GM19351 (cell line): ENCODE measurements at regions not wholly inside any gene's neighbourhood (a gene's known extent, or its start where the extent isn't known, plus 50 kb on each side); places are given as distances from the start of the nearest gene placed in this dataset.

Experiments
- ATAC-seq: cut with Tn5 transposase; IDR thresholded peaks from one replicate; pipeline ENCODE4 v1.9.1; 2021; ENCODE audit warnings: mild to moderate bottlenecking, moderate library complexity; ENCODE audit not compliant: unreplicated experiment

DNA sequence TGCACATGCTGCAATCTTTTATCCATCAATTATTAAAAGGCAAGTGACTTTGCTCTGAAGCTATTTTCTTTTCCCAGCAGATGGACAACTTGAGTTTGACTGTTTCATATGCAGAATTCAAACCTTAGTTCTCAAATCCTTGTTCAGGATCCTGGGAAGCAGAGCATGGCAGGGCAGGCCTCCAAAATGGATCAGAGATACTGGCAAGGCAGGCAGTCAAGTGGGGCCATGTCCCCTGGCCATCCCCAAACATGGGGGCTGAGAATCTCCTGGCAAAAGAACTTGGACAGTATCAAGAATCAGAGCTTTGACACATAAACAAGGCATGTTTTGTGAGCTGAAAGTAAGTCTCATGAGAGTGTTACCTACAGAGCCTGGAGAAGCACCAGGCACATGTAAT, 122.9 kb upstream of the CTNNB1 start:
- no peak for ATAC-seq

DNA sequence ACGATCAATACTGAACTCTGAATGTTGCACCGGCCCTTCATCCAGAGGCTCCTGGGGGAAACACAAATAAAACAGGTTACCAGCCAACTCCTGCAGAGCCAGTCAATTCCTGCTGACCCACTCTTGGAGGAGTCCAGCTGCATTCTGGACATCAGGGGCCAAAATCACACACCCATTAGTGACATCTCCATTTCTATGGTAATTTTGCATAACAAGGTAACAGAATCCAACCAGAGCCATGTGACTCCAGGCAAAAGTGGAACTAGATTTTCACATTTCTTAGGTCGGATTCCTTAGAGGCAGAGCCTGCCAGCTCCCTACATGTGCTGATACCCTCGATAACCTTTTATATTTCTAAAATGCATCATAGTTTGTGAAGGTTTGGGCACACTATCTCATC, 119.2 kb upstream of the CTNNB1 start:
- ATAC-seq = no peak

DNA sequence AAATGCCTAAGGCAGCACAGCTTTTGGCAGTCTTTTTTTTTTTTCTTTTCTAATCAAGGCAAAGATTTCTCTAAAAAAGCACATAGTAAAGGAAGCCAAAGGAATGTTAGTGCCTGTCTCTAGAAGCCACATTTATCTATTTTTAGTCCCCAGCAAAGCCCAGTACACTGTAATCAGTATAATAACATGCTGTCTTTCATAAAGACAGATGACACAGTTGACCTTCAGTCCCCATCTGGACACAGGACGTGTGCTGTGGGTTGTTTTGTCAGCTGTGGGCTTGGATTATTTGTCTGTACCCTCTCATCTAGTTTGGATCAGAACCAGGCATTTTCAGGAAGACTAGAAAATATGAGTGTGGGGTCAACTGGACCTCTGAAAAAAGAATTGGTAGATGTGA, 110.4 kb upstream of the CTNNB1 start:
- no peak for ATAC-seq

DNA sequence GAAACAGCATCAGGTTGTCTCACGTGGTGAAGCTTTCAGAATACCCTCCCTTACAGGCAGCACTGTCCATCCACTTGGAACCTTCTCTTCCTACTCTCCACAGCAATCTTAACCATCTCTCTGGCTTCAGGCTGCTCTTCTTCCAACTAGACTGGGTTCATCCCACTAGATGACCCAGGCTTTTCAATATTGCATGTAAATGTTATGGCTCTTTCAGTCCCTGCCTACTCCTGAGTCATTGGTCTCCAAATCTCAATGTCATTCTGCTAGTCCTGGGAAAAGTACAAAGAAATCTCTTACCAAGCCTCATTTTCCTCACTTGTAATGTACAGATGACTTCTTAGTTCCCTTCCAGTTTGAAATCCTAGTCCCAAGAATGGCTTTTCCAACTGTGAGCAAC, 109.7 kb upstream of the CTNNB1 start:
- ATAC-seq = no peak

DNA sequence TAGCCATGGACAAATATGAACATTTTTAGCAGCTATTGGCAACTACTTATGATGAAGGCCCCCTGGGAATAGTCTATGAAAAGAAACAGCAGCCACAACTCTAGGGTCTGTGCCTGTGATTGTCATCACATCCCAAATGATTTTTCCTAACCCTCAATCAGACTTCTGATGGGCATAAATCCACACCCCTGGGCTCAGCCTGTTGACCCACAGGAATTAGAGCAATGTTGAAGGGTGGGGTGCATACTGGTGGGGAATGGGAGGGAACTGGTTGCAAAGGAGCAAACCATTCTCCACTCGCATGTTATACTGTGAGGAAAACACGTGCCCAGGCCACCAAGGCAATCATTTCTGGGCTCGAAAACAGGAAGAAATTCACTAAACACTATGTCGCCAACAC, 106.5 kb upstream of the CTNNB1 start:
- no peak for ATAC-seq

DNA sequence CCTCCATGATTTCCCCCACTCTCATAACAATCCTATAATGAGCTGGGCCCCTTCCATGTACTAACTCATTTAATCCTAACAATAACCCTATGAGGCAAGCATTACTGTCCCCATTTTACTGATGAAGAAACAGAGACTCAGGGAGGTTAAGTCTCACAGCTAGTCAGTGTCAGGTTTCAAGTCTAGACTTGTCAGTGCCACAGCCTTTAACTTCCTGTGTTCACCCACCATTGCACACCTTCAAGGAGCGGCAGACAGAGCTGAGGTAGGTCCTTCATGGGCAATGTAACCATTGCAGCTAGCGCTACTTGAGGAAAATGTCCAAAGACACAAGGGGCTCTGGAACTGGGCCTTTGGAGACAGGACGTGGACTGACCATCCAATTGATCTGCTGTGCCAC, 105.8 kb upstream of the CTNNB1 start:
- no peak for ATAC-seq

DNA sequence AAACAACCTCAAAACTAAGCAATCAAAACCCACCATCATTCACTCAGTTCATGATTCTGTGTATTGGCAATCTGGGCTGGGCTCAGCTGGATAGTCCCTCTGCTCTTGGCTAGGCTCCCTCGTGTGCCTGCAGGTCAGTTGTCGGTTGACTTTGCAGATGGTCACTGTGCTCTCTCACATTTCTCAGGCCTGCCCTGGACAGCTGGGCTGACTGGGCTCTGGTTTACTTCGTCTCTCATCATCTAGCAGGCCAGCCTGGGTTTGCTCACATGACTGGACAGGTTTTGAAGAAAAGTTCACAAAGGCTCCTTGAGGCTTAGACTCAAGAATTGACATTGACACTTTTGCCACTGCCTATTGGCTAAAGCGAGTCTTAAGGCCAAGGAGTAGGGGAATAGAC, 105.0 kb upstream of the CTNNB1 start:
- ATAC-seq = no peak

DNA sequence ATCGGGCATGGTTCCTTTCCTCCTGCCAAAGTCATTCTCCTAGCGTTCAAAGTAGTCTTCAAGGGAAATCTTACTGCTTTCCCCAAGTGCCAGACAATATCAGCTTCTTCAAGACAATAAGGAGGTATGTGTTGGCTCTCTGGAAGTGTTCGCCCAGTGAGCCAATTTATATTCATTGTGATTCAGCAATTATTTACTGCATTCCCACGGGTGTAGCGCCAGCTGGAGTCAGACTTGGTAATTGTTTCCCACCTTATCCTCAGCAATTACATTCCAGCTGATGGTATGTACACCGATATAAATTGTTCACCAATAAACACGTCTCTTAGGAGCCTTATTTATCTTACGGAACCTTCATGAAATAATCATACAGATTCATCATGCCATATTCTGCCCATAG, 103.6 kb upstream of the CTNNB1 start:
- ATAC-seq = no peak

DNA sequence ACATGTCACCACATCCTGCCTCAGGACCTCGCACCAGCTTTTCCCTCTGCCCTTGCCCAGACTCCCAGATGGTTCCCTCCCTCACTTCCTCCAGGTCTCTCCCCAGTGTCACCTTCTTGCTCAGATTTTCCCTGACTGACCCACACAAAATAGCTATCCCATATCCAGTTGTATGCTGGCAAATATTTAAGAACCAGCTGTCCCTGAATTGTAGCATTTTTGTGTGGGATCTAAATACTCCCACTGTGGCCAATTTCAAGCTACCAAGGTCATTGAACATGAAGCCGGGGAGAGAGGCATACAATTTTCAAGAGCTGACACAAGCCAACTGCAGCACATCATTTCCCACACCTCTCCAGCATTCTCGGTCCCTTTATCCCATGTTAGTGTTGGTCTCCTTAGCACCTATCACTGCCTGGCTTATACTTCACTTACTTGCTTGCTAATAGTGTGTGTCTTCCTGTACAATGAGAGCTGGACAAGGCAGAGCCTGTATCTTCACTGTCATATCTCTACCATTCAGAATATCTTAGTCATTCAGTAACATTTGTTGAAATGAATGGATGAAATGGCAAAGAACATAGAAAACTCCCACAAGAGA, 101.3 kb upstream of the CTNNB1 start:
- no peak for ATAC-seq

DNA sequence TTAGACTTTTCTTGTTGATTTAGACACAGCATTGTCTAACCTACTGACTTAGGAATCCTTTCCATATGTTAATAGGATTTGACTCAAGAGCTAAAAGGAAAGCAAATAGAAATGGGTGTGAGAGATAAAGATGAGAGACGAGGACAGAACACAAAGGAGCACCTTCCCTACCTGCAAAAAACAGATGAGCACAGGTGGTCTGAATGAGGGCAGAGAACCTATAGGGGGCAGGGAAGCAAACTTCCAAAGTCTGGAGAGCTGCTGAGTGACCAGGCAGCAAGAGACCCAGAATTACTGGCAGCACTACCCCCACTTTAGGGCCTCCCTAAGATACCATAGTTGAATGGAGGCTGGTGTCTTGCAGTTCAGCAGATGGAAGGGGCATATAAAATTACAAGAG, 98.1 kb upstream of the CTNNB1 start:
- no peak for ATAC-seq

DNA sequence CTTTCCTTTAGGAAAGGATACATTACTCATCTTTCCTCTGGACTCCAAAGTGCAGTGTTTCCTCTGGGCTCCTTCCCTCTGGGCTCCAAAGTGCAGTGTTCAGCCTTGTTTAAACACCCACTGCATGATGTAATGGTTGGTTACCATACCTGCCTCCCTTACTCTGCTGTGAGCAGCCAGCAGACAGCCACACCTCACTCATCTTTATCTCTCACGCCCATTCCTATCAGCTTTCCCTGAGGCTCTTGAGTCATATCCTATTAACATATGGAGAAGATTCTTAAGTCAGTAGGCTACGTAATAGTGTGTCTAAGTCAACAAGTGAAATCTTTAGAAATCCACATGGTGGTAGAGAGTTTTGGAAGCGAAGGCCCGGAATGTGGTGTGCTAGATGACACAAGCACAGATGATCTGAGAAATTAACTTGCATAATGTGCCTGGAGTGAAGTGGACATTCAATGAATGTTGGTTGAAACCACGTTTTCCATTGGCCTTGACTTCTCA, 97.2 kb upstream of the CTNNB1 start:
- ATAC-seq = no peak

DNA sequence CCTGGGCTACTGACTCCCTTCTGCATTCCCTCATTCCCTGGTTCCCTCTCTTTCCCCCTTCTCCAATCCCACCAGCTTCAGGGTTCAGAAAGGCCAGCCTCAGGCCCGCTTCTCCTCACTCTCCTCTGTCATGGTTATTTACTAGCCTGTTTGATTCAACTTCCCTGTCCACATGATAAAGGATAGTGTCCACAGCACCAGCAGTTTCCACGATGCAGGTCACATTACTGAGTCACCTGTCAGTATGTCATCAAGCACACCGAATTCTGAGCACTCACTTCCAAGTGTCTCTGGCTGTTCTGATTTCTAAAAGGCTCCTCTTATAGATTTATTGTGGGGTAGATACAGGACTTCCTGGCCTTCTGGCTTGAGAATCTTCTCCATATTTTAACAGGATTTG, 96.6 kb upstream of the CTNNB1 start:
- ATAC-seq = no peak

DNA sequence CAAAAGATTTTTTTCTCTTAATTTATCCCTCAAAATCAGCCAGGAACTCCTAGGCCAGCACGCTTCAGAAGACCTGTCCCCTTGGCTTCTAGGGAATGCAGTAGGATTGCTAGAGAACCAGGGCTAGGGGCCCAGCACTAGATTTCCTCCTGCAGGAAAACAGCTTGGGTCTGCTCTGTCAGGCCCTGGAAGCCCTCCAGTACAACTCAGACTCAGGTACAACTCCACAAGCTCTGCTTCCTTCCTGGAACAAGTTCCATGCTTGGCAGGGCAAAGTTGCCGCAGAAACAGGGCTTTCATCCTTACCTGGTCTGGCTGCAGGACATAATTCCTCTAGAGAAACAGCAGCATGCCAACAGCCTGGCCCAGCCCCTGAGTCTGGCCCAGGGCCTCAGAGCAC, 96.1 kb upstream of the CTNNB1 start:
- no peak for ATAC-seq

DNA sequence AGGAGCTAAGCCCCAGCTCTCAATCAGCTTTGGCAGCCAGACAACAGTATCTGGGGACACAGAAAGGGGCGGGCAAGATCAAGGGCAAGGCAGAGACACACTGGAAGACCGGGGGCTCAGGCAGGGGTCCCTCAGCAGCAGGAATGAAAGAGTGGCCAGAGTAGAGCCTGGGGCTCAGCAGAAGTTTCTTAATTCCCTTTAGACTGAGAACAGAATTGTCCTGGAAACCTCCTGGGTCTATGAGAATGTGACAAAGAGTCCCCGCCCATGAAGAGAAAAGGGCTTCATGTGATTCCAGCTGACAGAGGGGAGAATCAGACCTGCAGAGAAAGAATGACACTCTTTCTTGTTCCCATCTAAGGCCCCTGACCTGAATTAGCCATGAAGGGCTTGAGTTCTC, 95.2 kb upstream of the CTNNB1 start:
- no peak for ATAC-seq

DNA sequence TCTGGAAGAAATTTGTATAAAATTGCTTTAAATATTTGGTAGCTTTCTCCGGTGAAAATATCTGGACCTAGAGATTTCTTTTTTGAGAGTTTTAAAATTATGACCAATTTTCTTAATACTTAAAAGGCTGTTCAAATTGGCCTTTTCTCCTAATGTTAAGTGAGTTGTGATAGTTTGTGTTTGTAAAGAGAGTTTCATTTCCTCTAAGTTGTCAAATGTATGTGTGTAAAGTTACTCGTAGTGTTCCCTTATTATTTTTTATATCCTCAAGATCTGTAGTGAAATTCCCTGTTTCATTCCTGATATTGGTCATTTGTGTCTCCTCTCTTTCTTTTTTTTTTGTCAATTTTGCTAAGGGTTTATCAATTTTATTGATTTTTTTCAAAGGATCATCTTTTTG, 92.6 kb upstream of the CTNNB1 start:
- no peak for ATAC-seq

DNA sequence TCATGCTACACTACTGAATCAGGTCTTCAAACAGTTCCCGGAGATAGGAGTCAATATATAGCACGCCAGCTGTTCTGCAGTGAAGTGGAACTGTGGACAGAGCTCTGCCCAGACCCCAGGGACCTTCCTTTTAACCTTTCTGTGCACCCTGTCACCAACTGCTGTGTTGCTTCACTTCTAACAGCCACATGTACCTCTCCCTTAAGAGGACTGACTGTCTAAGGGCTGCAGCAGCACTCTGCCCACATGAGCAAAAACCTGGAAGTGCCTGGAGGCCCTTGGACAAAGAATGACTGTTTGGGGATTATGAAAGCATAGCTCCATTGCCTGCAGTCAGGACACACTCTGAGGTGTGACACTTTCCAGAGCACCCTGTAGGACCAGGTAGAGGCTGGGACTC, 88.3 kb upstream of the CTNNB1 start:
- ATAC-seq = no peak

DNA sequence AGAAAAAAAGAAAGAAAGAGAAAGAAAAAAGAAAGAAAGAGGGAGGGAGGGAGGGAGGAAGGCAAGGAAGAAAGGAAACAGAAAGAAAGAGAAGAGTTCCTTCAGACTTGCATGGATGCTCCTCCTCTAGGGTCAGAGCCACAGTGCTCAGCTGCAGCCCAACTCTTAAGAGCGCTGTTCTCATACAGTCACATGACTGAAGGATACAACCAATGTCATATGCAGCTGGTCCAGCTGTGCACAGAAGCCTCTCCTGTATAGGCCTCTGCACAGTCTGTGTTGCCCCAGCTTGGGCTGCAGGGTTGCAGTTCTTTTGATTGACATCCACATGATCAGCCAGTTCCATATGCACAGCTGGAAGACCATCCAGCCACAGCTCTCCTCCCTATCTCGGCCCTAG, 86.8 kb upstream of the CTNNB1 start:
- ATAC-seq = no peak

DNA sequence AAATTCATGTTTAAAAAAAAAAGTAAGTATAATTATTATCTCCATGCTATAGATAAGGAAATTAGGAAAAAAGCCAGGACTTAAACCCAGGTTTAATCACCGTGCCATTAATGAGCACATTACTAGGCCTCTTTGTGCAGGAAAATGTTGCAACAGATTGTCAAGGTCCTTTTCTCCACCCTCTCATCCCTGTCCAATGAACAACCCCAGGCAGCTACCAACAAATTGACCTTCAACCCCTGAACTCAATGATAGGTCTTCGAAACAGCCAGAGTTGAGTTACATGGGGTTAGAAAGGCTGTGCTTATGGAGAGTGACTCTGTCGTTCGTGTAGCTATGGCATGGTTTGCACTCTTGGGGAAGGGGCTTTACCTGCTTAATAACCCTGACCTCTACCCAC, 84.2 kb upstream of the CTNNB1 start:
- no peak for ATAC-seq

DNA sequence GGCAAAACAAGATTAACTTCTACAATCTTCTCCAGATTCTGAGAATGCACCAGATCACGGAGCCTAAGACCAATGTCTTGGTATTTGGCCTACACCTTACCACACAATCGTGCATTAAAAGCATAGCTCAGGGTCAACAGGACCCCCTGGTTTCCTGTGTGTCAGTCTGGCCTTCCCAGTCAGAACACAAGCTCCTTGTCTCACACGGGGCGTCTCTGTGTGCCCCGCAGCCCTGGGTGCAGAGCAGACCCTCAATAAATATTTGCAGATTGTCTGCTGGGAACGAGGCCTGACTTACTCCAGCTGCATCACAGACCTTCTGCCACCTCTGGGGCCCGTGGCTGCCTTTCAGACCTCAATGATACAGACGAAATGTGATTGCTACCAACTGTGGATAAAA, 82.5 kb upstream of the CTNNB1 start:
- ATAC-seq = no peak

DNA sequence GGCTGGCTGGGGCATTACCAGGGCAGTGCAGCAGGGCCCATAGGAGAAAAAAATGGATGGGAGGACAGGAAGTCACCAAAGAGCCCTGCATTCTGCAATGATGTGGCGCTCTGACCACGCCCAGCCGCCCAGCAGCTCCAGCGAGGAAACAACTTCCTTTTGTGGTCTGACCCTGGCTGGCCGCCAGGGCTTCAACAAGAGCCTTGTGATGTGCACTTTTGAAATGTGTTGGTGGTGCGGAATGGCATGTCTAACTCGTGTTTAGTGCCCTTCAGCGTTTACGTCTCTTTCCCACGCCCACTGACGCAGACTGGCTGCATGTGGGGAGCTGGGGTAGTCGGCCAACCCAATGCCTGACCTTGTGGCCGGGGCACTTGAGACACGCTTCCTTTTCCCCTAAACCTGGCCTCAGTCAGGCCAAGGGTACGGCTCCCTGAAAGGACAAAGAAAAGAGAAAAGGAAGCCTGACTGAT, 81.9 kb upstream of the CTNNB1 start:
- peak; percentile 86 for ATAC-seq

DNA sequence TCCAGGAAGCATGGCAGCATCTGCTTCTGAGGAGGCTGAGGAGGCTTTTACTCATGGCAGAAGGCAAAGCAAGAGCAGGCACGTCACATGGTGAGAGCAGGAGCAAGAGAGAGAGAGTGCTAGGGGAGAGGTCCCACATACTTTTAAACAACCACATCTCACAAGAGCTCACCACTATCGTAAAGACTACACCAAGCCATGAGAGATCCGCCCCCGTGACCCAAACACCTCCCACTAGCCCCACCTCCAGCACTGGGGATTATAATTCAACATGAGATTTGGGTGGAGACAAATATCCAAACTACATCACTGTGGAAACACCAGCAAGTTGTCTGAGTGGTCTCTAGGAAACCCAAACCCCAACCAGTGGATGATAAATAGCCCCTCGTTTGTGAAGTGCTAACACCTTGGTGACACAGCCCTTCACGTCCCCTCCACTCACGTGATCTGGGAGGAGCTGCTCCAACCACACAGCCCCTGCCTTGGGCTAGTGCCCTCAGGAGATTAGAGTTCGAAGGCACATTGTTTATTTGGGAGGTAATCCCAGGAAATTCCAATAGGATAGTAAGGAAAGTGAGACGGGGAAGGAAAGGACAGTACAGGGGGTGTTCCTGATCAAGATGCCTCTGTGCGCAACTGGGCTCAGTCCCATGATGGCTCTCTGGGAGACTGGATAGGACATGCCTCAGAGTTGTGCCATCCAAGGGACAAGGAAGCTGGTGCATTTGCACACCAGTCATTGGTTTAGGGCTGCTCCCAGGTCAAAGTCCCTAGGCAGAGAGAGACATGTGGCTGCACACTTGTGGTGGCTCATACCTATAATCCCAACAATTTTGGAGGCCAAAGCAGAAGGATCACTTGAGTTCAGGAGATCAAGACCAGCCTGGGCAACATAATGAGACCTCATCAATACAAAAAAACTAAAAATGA, 80.6 kb upstream of the CTNNB1 start:
- no peak for ATAC-seq

DNA sequence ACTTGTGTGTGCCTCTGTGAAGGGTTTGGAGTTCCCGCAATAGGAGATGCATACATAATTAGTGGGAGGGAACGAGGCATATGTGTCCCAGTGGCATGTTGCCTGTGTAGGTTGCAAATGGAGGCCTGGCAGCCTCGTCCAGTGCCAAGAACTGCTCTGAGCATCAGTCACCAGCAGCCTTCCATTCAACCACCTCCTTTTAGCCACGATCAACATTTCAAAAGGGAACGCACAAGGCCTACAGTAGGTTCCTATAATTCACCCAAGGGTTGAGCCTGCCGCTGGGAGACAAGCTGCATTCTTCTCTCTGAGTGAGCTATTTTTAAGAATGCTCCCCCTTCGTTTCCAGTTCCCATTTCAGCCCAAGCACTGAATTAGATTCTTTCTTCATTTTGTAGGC, 78.8 kb upstream of the CTNNB1 start:
- no peak for ATAC-seq
